SK-N-SH (cell line): ENCODE measurements at regions not wholly inside any gene's neighbourhood (a gene's known extent, or its start where the extent isn't known, plus 50 kb on each side); places are given as distances from the start of the nearest gene placed in this dataset.

ENCODE experiments used
- CTCF ChIA-PET: fragments of 300-600, 350-600 bp; formaldehyde crosslinking; extraction: SDS; loops from one replicate; lab custom pipeline; 2021; lab: Yijun Ruan, JAX
- POLR2A ChIA-PET: fragments of 350-600 bp; sonication (Branson Sonifier 250); formaldehyde crosslinking; extraction: SDS; loops from one replicate; lab custom pipeline; 2020; ENCODE audit warnings: antibody characterized with exemption, inconsistent platforms; lab: Yijun Ruan, JAX
- DNase-seq: peaks from one replicate; pipeline ENCODE4 v3.0.0; 2012
- H2AFZ ChIP-seq: fragments of 200-600 bp; sonication (generic); 2 replicates; pipeline ENCODE4 v1.8.1; 2016; ENCODE audit warnings: antibody characterized with exemption, mild to moderate bottlenecking, low read depth
- H3F3A ChIP-seq: fragments of 200-600 bp; sonication (generic); replicated peaks from 2 replicates; pipeline ENCODE3; 2016; ENCODE audit warnings: antibody characterized with exemption, mild to moderate bottlenecking; ENCODE audit not compliant: insufficient read depth
- H3K27ac ChIP-seq, 2 experiments: fragments of 200-500 bp in 1 of 2; fragments of 200-600 bp in 1 of 2; sonication (Bioruptor generic) in 1 of 2; sonication (generic), shearing (Covaris generic) in 1 of 2; 2 replicates each; pipeline versions ENCODE4 v1.5.1 to v1.6.1; 2014 to 2016; ENCODE audit warnings: low read depth in 2 of 2, inconsistent platforms in 1 of 2, low read length in 1 of 2, mild to moderate bottlenecking in 1 of 2, mixed read lengths in 1 of 2
- H3K27me3 ChIP-seq: fragments of 200-600 bp; sonication (generic), shearing (Covaris generic); 2 replicates; pipeline ENCODE4 v1.6.1; 2016; ENCODE audit warnings: mixed run types; ENCODE audit not compliant: insufficient read depth
- H3K36me3 ChIP-seq, 2 experiments: fragments of 200-500 bp in 1 of 2; fragments of 200-600 bp in 1 of 2; sonication (Bioruptor generic) in 1 of 2; sonication (generic) in 1 of 2; replicated peaks in 1 of 2; 2 replicates each; pipeline versions ENCODE3 to v1.5.1; 2014 to 2016; ENCODE audit warnings: low read length in 1 of 2, mild to moderate bottlenecking in 1 of 2; ENCODE audit not compliant: insufficient read depth in 2 of 2, control insufficient read depth in 1 of 2
- H3K4me1 ChIP-seq, 2 experiments: fragments of 200-500 bp in 1 of 2; fragments of 200-600 bp in 1 of 2; sonication (Bioruptor generic) in 1 of 2; sonication (generic), shearing (Covaris generic) in 1 of 2; 2 replicates each; pipeline versions ENCODE4 v1.5.1 to v1.6.1; 2014 to 2016; ENCODE audit warnings: low read depth in 1 of 2, low read length in 1 of 2, mixed run types in 1 of 2; ENCODE audit not compliant: insufficient read depth in 2 of 2, control insufficient read depth in 1 of 2
- H3K4me2 ChIP-seq: fragments of 200-600 bp; sonication (generic), shearing (Covaris generic); 2 replicates; pipeline ENCODE4 v1.6.1; 2017; ENCODE audit warnings: mixed run types
- H3K4me3 ChIP-seq, 2 experiments: fragments of 200-500 bp in 1 of 2; fragments of 200-600 bp in 1 of 2; sonication (Bioruptor generic) in 1 of 2; sonication (generic), shearing (Covaris generic) in 1 of 2; 2 replicates each; pipeline versions ENCODE4 v1.5.1 to v1.8.1; 2014 to 2016; ENCODE audit warnings: low read depth in 2 of 2, inconsistent platforms in 1 of 2, low read length in 1 of 2, mild to moderate bottlenecking in 1 of 2, mixed read lengths in 1 of 2, moderate library complexity in 1 of 2
- H3K79me2 ChIP-seq: fragments of 200-600 bp; sonication (generic); 2 replicates; pipeline ENCODE4 v1.8.1; 2017; ENCODE audit warnings: mild to moderate bottlenecking; ENCODE audit not compliant: insufficient read depth
- H3K9ac ChIP-seq: fragments of 200-600 bp; sonication (generic); 2 replicates; pipeline ENCODE4 v1.6.1; 2017; ENCODE audit warnings: mixed run types
- H3K9me2 ChIP-seq: fragments of 200-600 bp; sonication (generic); 2 replicates; pipeline ENCODE4 v1.6.1; 2017; ENCODE audit warnings: mixed run types
- H3K9me3 ChIP-seq: fragments of 200-600 bp; sonication (generic); 2 replicates; pipeline ENCODE4 v1.6.1; 2017; ENCODE audit warnings: mixed run types, mild to moderate bottlenecking, moderate library complexity
- H4K20me1 ChIP-seq: fragments of 200-600 bp; sonication (generic); 2 replicates; pipeline ENCODE4 v1.6.1; 2017; ENCODE audit warnings: mild to moderate bottlenecking, mixed run types; ENCODE audit not compliant: insufficient read depth
- CHD2 ChIP-seq: fragments of 150-350 bp; IDR thresholded peaks from 2 replicates; pipeline ENCODE4 v1.6.1; 2018; ENCODE audit warnings: low read length; ENCODE audit not compliant: partially characterized antibody
- EP300 ChIP-seq, 2 experiments: IDR thresholded peaks; 2 replicates each; pipeline versions ENCODE4 v1.4.0 to v1.6.1; 2012; ENCODE audit warnings: borderline replicate concordance in 1 of 2, low read depth in 1 of 2, low read length in 1 of 2
- EZH2phosphoT487 ChIP-seq: fragments of 200-600 bp; sonication (generic); IDR thresholded peaks from 2 replicates; pipeline ENCODE4 v1.6.1; 2017; ENCODE audit warnings: low read depth, mixed run types, mild to moderate bottlenecking, antibody characterized with exemption, moderate library complexity, borderline replicate concordance
- FOSL2 ChIP-seq: IDR thresholded peaks from 2 replicates; pipeline ENCODE4 v1.4.0; 2012; ENCODE audit warnings: low read depth, mild to moderate bottlenecking, moderate library complexity, borderline replicate concordance
- FOXJ3 ChIP-seq: sonication (generic); formaldehyde crosslinking; IDR thresholded peaks from 2 replicates; pipeline ENCODE4 v1.5.1; 2020; ENCODE audit warnings: mild to moderate bottlenecking, missing genetic modification reagents
- GABPA ChIP-seq: IDR thresholded peaks from 2 replicates; pipeline ENCODE4 v1.4.0; 2012; ENCODE audit warnings: low read depth, mild to moderate bottlenecking
- GATA2 ChIP-seq: sonication (generic); formaldehyde crosslinking; IDR thresholded peaks from 2 replicates; pipeline ENCODE4 v1.5.0; 2020; ENCODE audit warnings: mild to moderate bottlenecking, missing genetic modification reagents
- JUND ChIP-seq: IDR thresholded peaks from 2 replicates; pipeline ENCODE4 v1.4.0; 2012
- MEF2A ChIP-seq: IDR thresholded peaks from 2 replicates; pipeline ENCODE4 v1.4.0; 2012; ENCODE audit warnings: low read depth, borderline replicate concordance
- NFIC ChIP-seq: IDR thresholded peaks from 2 replicates; pipeline ENCODE4 v1.4.0; 2012; ENCODE audit warnings: borderline replicate concordance
- NRF1 ChIP-seq: IDR thresholded peaks from 2 replicates; pipeline ENCODE4 v1.6.1; 2012; ENCODE audit warnings: low read depth, mild to moderate bottlenecking, low read length
- PBX3 ChIP-seq: IDR thresholded peaks from 2 replicates; pipeline ENCODE4; 2012
- POLR2AphosphoS5 ChIP-seq: IDR thresholded peaks from 2 replicates; pipeline ENCODE4 v1.6.1; 2012; ENCODE audit warnings: low read depth, low read length
- RCOR1 ChIP-seq: fragments of 150-350 bp; IDR thresholded peaks from 2 replicates; pipeline ENCODE4 v1.6.1; 2017; ENCODE audit warnings: antibody characterized with exemption, low read length
- TCF12 ChIP-seq: IDR thresholded peaks from 2 replicates; pipeline ENCODE4 v1.4.0; 2012
- TEAD4 ChIP-seq: IDR thresholded peaks from 2 replicates; pipeline ENCODE4 v1.4.0; 2012; ENCODE audit warnings: mild to moderate bottlenecking, borderline replicate concordance; ENCODE audit not compliant: insufficient read depth
- YY1 ChIP-seq: IDR thresholded peaks from 2 replicates; pipeline ENCODE4 v1.4.0; 2012; ENCODE audit warnings: low read depth, mild to moderate bottlenecking
- WGBS: methylation state at CpG from one replicate; pipeline ENCODE4 v1.1.6; 2017; ENCODE audit warnings: low lambda C conversion rate; 5-methylcytosine and 5-hydroxymethylcytosine counted together
- TF ChIP-seq, protein P1 (sequence below): fragments of 200-600 bp; sonication (generic); IDR thresholded peaks from 2 replicates; pipeline ENCODE4 v1.6.1; 2017; ENCODE audit warnings: antibody characterized with exemption, mild to moderate bottlenecking, moderate library complexity
- TF ChIP-seq, protein P2 (sequence below): fragments of 150-350 bp; IDR thresholded peaks from 2 replicates; pipeline ENCODE4 v1.6.1; 2017; ENCODE audit warnings: antibody characterized with exemption, low read length, low read depth, borderline replicate concordance
- TF ChIP-seq, protein P3 (sequence below): IDR thresholded peaks from 2 replicates; pipeline ENCODE4 v1.4.0; 2012; ENCODE audit warnings: low read depth, borderline replicate concordance

DNA sequence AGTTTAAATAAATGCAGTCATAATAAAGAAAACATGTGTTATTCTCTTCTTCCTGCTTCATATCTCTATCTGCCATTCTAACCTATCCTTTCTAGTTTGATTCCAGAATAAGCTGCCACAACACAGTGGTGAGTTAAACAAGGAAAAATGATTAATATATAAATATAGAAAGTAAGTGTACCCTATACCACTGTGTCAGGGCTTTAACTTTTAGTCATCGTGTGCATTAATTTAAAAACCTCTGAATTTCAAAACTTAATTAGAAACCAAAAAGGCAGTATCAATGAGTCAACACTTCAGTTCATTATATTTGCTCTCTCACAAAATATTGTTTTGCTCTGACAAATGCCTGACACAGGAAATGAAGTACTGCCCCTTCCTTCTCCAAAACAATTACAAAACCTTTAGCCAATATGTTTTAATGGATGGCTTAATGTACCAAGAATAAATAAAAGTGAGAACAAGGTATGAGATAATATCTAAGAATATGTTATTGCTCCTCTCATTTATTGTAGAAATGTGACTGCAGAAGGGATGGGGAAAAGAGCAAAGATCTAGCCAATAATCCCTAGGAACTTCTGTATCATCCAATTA lies 634.8 kb downstream of the KCNT2 start:
- Histone ChIP-seq H3K4me3 (no peak overlapping the region), H3K9ac (no peak overlapping the region), H4K20me1 (no peaks in the 10 kb centered on the region), H3K79me2 (no peaks in the 10 kb centered on the region), H2AFZ (0 out of 2 replicates have a peak overlapping the region, but pooled peaks have one; percentile 18), H3K9me3 (no peaks in the 10 kb centered on the region), H3K27ac (no peak overlapping the region), H3K4me1 (no peaks in the 10 kb centered on the region), H3K27me3 (no peaks in the 10 kb centered on the region), H3K36me3 (no peaks in the 10 kb centered on the region), H3K9me2 (no peaks in the 10 kb centered on the region), H3K4me2 (no peak overlapping the region)
- no peak for DNase-seq
- POLR2A ChIA-PET, result no interaction called here
- TF ChIP-seq YY1, result no peak
- TF ChIP-seq, protein P1, sequence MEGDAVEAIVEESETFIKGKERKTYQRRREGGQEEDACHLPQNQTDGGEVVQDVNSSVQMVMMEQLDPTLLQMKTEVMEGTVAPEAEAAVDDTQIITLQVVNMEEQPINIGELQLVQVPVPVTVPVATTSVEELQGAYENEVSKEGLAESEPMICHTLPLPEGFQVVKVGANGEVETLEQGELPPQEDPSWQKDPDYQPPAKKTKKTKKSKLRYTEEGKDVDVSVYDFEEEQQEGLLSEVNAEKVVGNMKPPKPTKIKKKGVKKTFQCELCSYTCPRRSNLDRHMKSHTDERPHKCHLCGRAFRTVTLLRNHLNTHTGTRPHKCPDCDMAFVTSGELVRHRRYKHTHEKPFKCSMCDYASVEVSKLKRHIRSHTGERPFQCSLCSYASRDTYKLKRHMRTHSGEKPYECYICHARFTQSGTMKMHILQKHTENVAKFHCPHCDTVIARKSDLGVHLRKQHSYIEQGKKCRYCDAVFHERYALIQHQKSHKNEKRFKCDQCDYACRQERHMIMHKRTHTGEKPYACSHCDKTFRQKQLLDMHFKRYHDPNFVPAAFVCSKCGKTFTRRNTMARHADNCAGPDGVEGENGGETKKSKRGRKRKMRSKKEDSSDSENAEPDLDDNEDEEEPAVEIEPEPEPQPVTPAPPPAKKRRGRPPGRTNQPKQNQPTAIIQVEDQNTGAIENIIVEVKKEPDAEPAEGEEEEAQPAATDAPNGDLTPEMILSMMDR, result no peak
- no peak for TF ChIP-seq TEAD4
- no peak for TF ChIP-seq GATA2 (CRISPR knock-in tag)
- no peak for TF ChIP-seq MEF2A
- no peak for TF ChIP-seq GABPA
- TF ChIP-seq, protein P2, sequence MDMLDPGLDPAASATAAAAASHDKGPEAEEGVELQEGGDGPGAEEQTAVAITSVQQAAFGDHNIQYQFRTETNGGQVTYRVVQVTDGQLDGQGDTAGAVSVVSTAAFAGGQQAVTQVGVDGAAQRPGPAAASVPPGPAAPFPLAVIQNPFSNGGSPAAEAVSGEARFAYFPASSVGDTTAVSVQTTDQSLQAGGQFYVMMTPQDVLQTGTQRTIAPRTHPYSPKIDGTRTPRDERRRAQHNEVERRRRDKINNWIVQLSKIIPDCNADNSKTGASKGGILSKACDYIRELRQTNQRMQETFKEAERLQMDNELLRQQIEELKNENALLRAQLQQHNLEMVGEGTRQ, result no peak
- no peak for TF ChIP-seq POLR2AphosphoS5
- no peak for TF ChIP-seq FOSL2
- no peak for TF ChIP-seq NFIC
- no peak for TF ChIP-seq CHD2
- no peak for TF ChIP-seq RCOR1
- TF ChIP-seq PBX3, result no peak
- TF ChIP-seq FOXJ3 (CRISPR knock-in tag), result no peak
- TF ChIP-seq NRF1, result no peak
- TF ChIP-seq JUND, result no peak
- no peak for TF ChIP-seq EZH2phosphoT487
- TF ChIP-seq, protein P3, sequence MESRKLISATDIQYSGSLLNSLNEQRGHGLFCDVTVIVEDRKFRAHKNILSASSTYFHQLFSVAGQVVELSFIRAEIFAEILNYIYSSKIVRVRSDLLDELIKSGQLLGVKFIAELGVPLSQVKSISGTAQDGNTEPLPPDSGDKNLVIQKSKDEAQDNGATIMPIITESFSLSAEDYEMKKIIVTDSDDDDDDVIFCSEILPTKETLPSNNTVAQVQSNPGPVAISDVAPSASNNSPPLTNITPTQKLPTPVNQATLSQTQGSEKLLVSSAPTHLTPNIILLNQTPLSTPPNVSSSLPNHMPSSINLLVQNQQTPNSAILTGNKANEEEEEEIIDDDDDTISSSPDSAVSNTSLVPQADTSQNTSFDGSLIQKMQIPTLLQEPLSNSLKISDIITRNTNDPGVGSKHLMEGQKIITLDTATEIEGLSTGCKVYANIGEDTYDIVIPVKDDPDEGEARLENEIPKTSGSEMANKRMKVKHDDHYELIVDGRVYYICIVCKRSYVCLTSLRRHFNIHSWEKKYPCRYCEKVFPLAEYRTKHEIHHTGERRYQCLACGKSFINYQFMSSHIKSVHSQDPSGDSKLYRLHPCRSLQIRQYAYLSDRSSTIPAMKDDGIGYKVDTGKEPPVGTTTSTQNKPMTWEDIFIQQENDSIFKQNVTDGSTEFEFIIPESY, result no peak
- no peak for TF ChIP-seq TCF12
- TF ChIP-seq EP300 (IDR thresholded peaks at IDR 0.05; ENCODE audit: borderline replicate concordance in 1 of 2, low read depth in 1 of 2, low read length in 1 of 2), result no peak
- TF ChIP-seq, all 33 proteins: peak for 0
- no peaks in the 10 kb centered on the region for H3F3A ChIP-seq
- 38% methylated on average over 1 of the region's 1 CpG for WGBS
- CTCF ChIA-PET, result no interaction called here
